Ureter (tissue), 1 donor: ENCODE measurements at regions not wholly inside any gene's neighbourhood (a gene's known extent, or its start where the extent isn't known, plus 50 kb on each side); places are given as distances from the start of the nearest gene placed in this dataset.

Source experiments
- DNase-seq: peaks from one replicate; pipeline ENCODE4 v3.0.0-alpha.2; 2020; ENCODE audit warnings: low spot score
- donor health status: DM: yes; HTN: yes; CAD: no.

DNA sequence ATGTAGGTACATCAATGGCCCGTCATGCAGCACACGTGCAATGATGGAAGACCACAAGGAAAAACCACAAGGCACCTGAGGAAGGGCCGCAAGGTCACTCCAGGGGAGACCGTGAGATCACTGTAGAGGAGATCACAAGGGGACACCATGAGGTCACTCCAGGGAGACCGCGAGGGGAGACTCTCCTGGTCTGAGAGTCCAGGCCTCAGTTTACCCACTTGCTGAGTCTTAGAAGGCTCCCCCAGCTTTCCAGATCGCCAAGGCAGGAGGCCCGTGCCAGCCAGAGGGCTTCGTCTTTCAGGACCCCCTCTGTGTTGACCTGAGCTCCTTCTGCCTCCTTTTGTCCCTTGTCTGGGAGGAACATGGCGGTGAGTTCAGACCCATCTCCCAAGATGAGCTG lies 232.2 kb downstream of the ERMARD start:
- DNase-seq = no peak

DNA sequence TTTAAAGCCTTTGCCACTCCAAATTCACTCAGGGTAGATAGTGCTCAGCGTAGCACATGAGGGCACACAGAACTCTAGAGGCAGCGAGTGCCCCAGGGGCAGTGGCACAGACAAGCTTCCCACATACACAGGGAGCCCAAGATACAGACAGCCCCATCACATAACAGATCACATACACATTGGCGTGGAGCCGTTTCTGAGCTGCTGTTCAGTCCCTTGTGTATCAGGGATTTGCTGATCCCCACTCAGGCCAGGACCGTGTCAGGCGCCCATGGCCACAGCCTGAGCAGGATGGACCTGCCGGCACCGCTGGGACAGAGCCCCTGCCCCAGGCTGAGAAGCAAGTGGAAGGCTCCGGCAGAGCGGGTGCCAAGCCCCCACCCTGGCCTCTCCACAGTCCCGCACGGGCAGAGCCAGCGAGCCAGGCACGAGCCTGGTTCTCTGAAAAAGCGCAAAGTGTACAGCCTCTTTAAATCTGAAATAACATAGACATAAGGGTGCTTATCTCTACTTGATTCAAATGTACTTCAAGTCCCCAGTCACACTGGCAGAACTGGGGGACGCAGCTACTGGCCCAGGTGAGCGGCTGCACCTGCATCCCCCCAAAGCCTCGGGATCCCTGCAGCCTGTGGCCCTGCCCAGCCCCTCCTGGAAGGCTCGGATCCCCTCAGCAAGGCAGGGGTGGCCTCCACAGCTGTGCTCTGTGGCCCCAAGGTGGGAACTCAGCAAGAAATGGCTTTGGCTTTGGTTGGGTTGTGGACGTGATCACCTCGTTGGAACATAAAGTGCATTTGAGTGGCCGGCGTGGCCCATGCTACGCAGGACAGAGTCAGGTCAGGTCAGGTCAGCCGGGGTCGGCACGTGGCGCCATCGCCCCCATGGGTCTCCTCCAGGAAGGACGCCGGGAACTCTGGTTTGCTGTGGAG lies 231.3 kb downstream of the ERMARD start:
- DNase-seq = no peak

DNA sequence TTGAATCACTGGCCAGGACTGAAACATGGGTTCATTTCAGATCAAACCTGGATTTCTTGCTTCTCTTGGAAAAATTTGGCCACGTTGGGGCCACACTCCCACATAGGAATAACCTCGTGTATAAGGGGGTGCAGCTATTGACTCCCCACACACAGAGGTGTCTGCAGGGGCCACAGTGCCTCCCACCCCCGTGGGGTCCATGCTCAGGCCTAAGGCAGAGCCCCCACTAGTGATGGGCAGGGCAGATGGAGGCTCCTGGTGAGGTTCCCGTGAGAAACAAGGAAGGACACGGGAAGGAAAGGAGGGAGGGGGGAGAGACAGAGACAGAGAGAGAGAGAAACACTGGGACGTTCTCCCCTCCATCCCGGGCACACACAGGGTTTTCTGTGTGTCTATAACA lies 230.5 kb downstream of the ERMARD start:
- no peak for DNase-seq

DNA sequence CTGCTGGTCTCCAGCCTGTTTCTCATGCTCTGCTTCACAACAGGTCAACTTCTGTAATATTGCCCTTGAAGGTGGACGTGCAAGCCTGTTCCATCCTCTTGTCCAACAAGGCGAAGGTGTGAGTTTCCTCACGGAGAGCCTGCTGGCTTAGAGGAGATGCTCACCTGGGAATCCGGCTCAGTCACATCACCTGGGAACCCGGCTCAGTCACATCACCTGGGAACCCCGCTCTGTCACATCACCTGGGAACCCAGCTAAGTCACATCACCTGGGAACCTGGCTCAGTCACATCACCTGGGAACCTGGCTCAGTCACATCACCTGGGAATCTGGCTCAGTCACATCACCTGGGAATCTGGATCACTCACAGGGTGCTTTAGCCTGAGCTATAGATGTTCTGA lies 230.1 kb downstream of the ERMARD start:
- no peak for DNase-seq

DNA sequence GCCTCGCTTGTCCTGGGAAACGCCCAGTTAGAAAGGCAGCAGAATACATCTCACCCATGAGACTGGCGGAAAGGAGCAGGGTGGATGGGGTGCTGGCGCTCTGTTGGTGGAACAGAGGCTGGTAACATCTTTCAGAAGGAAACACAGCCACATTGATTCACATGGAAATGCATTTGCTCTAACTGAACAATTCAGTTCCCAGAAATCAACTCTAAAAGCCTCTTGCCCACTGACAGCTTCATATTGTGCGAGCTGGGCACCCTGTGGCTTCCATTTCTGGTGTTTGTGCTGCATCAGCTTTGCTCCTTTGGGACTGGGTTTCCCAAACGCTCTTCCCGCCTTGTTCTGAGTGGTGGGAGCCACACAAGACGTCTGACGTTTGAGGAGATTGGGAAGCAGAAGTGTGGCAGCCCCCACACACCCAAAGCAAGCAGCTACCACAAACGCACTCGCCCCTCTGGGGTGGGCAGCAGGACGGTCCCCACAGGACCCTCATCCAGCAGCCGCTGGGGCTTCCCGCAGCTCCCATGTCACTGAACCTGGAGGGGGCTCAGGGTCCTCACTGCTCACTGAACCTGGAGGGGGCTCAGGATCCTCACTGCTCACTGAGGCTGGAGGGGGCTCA lies 229.5 kb downstream of the ERMARD start:
- DNase-seq = no peak

DNA sequence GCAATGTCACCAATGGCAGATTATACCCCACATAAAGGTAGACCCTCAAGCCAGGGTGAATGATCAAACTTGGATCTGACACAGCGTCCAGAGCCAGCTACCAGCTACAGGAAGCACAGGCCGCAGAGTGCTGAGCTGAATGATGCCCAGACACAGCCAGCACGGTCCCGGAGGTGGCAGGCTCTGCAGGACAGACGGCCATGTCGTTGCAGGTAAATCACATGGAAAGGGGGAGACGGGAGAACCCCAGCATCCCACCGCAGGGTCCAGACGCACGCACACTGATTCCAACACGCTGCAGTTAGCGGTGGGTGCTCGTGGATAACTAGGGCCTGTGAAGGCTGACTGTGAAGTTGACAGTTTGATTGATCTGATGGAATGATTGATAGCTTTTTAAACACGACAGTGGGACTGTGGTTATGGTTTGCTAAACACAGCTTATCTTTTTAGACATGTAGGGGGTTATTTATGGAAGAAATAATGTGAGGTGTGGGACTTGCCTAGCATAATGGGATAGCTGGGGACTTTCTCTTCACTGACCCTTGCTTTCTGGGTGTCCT lies 228.5 kb downstream of the ERMARD start:
- no peak for DNase-seq

DNA sequence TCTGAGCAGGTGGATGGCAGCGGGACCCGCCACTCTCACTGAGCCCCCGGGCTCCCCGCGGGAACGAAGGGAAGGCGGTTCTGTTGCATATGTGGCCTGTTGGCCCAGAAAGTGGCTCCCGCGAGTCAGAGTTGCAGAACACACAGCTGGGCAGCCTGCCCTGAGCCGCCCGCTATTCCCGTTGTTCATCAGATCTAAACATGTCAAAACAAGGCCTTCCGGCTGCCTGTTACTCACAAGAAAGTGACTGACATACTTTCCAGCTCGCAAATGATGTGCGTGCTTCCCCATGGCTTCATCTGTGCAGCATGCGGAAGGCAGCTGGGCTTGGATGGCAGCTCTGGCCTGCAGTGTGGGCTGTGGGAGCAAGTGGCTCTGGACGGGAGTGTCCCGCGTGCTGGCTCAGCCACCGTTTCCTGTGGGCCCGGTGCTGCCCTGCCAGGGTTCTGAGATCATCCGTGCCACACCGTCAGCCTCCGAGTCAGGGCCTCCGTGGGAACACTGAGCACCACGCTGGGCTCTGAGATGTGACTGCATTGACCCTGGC lies 227.3 kb downstream of the ERMARD start:
- peak; percentile 79 for DNase-seq

DNA sequence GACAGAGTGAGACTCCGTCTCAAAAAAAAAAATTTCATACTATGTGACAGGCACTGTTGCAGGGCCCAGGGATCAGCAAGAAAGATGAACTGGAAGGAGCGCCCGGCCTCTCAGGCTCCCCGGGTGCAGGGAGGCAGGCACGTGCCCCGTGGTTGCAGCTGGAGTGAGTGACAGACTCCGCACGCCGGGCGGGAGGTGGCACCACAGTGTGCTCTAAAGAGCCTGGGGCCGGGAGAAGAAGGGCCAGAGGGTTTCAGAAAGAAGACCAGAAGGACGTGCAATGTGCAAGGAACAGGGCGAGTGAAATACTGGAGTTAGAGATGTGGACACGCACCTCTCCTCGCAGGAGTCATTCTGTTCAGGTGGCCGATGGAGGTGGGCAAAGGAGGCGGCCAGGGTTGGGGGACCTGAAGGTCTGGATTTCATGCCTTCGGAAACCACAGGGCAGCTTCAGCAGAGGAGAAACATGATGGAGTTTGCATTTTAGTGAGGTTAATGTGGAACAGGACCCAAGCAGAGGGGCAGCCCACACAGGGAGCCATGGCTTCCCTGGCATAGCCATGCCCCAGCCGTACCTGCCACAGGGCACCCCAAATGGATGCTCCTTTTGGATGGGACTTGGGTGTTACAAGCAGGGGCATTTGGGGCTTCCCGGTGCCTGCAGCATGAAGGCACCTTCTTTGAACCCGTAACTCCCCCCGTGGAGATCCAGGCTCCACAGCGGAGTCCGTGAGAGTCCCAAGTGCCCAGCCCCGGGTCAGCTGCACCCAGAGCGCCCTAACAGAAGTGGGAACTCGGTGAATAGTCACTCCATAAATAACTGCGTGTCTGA lies 226.2 kb downstream of the ERMARD start:
- DNase-seq = no peak

DNA sequence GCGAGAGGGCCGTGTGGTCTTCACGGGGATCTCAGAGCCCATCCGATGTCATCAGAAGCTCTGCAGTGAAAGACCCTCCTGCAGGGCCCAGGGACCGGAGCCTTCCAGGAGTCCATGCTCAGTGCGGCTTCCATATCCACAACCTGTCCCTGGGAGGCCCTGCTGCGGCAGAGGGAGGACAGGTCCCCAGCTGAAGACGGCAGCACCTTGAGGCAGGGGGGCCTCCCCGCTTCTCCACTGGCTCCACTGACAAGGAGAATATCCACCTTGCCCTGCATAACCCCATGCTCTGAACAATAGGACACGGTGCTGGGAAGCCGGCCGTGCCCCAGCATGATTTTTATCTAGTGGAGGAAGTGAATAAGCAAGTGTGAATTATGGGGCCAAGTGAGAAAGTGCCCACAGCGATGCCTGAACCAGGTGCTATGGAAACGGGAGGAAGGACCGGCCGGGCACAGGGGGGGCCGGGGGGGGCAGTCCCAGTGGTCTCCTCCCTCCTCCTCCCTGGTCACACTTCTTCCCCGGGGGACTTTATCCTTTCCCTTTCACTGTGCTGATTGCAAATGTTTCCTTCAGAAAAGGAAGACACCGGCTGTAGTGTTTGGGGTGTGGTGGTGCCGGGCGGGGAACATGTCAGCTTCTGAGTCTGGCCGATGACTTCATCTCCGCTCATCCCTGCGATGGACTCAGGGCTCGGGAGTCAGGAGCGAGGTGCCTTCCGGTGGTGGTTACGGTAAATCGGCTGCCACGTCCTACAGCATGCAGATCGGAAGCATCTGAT lies 225.1 kb downstream of the ERMARD start:
- DNase-seq = no peak

DNA sequence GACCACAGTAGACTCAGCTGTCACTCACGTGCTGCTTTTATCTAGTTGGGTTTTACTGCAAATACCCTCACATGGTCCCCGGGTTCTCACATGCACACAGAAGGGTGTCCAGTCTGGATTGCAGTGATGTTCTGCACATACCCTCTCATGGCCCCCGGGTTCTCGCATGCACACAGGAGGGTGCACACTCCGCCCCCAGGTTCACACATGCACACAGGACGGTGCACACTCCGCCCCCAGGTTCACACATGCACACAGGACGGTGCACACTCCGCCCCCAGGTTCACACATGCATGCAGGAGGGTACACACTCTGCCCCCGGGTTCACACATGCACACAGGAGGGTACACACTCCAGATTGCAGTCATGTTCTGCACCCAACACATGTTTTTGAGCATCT lies 224.3 kb downstream of the ERMARD start:
- no peak for DNase-seq

DNA sequence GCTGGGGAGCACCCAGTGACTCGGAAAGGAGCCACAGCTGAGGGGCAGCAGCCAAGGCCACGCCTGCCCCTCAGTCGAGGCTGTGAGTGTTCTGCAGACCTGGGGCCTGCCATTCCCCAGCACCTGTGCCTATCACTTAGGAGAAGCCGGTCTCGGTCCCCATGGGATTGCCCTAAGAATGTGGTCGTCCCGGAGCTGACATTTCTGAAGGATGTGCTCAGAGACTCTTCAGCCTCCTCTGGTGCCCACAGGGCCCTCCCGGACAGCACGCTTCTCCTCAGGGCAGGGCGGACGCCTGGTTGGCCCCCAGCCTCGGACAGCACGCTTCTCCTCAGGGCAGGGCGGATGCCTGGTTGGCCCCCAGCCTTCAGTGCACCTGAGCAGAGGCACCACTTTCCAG lies 223.9 kb downstream of the ERMARD start:
- DNase-seq = no peak

DNA sequence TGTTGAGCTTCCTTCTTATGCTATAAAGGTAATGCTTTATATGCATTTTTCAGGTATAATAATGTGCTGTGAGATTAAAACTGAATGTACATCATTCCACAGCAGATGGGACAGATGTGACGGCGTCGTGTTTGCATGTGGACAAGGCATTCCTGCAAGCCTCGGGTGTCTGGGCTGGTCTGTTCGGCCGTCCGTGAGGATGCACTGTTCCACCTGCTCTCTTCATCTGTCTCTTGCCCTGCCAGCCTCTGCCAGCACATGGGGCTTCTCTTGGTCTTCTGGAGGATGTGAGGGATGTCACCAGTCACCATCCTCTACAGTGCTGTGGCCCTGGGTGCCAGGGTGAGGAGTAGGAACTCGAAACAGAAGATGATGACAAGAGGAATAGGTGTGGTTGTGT lies 223.2 kb downstream of the ERMARD start:
- DNase-seq = no peak

DNA sequence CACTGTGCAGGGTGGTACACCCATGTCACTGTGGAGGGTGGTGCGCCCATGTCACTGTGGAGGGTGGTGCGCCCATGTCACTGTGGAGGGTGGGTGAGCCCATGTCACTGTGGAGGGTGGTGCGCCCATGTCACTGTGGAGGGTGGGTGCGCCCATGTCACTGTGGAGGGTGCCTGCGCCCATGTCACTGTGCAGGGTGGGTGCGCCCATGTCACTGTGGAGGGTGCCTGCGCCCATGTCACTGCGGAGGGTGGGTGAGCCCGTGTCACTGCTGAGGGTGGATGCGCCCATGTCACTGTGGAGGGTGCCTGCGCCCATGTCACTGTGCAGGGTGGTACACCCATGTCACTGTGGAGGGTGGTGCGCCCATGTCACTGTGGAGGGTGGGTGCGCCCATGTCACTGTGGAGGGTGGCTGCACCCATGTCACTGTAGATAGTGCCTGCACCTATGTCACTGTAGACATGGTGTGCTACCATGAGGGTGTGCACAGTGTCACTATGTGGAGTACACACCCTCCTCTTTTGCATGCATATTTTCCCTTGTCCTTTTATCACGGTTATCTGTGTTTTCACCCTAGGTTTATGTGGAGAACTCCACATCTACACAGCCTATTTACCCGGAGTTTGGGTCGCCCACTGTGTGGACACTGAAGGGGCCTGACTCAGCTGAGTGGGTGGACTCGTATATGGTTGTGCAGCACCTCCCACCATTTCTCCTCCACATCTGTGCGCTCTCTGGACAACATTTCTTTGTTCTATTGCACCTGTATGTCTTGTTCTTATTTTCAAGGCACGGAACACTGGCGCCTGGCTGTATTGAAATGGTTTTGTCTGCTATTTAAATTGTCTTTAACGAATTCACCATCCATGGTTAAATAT lies 222.4 kb downstream of the ERMARD start:
- DNase-seq = peak; percentile 40

DNA sequence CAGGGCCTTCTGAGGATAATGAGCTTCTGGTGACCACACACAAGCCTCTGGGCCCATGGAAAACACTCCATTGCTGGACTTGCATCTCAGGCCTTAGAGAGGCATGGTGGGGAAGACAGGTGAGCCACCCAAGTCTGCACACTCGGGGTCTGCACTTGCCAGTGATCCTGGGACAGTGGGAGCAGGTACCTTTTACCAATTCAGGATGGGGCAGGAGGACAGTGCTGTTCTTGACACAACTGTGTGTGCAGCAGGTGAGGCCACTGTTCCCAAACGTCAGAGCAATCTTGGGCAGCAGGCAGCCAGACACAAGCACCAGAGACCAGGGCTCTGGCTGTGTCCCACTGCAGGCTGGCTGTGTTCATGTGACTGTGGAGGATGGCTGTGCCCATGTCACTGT lies 221.3 kb downstream of the ERMARD start:
- no peak for DNase-seq

DNA sequence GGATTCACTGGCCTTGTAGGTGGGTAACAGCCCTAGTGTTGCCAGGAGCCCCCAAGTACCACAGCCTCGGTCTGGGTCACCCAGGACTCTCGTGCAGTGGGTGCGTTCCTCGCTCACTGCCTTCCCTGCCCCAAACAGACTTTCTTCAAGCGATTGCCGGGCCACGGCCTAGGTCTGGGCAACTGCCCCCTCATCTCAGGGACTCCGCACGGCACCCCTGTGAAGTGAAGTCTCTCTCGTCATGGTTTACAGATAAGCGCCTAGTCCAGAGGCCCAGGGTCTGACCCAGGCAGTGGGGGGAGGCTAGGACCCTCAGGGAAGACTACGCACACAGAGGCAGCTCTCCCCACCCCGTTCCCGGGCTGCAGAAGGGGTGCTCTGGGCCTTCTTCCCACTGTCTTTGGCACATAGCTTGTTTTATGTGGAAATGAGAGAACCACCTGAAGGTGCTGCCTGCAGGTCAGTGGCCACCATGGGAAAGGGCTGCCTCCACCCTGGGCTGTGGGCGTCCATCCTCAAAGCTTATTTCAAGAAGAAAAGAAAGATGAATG lies 220.8 kb downstream of the ERMARD start:
- DNase-seq = peak; percentile 29

DNA sequence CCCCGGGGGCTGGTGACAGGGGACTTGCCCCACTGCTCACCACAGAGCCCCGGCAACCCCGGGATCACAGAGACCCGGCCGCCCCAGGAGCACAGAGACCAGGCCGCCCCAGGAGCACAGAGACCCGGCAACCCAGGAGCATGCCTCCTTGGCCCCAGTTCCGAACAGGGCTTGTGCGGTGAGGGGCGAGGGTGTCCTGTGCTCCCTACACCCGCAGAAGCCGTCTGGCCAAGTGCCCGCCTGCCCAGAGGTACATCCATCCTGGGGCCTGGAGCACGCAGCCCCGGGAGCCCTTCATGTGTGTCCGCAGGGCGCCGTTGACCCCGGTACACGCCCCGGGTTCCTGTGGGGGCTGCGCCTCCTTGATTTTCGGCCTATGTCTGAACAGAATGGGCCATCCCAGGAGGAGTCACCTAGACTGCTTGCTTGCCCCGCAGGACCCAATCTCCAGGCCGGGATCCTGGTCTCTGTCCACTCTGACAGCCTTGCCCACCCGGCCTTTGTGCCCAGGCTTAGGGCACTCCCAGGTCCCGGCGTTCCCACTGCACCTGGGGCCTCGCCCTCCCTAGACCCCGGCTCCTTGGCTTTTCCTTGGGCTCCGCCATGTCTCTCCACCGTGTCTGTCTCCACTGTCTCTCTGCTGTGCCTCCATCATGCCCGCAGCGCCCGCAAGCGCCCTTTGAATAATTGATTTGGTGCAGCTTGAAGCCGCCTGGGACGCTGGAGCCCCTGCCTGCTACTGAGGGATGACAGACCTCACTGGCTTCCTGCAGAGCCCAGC lies 219.8 kb downstream of the ERMARD start:
- DNase-seq = peak; percentile 29

DNA sequence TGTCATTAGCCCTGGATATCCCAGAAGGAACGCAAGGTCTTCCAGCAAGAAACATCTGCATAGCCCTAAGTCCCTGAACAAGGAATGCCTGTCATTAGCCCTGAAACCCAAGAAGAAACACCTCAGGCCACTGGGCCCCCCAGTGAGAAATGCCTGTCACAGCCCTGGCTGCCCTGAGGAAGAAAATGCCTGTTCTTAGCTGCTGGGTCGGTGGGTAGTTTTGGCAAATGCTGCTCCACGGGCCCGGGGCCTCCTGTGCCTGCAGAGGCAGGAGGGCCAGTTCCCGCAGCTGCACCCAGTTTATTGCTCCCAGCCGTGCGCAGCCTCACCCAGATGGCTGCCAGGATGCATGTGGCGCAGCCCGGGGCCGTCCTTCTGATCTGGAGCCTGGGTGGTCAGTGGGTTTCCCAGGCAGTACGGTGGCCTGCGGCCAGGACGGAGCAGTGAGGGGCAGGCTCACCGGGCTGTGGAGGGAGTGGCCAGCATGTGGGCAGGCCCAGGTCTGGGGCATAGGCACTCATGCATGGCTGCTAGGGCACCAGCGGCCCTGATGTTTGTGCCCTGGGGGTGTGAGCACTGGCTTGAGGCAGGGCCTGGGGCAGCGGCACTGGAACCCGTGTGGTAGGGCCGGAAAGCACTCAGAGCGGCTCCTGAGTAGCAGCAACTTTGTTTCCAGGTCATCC lies 219.0 kb downstream of the ERMARD start:
- DNase-seq = peak; percentile 35

DNA sequence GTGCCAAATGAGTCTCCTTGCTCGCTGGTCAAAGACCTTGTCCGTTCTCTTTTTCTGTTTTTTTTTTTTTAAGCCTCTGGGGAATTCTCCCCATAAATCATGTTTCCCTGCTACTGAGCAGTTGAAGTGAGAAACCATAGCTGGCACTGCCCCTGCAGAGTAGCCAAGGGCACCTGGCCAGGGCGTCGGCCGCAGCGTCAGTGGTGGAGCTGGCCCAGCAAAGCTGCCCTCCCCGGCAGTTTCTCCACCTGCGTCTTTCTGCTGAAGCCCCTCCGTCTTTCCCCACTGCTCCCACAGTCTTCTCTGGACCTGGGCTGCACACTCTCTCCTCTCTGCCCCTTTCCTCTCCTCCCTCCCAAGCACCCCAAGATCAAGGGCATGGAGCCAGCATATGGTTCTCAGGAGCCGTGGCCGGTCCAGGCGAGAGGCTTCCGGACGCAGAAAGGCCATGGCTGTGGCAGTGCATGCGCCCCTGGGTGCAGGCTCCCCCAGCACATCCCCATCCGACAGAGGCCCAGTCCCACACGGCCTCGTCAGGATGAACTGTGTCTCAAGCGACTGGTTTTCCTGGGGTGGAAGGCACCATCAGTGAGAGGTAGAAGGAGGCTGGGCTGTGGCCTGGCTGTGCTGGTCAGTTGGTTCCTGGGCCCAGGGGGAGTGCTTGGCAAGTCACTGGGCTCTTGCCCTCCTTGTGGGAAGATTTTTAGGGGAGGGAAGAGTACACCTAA lies 218.1 kb downstream of the ERMARD start:
- no peak for DNase-seq
